Osteoblast (primary cell): ENCODE measurements at regions not wholly inside any gene's neighbourhood (a gene's known extent, or its start where the extent isn't known, plus 50 kb on each side); places are given as distances from the start of the nearest gene placed in this dataset.

Experiments
- DNase-seq: peaks from one replicate; pipeline ENCODE4 v3.0.0; 2011; ENCODE audit warnings: low spot score, mixed read lengths; ENCODE audit not compliant: insufficient read length; ENCODE audit errors: missing footprints
- H2AFZ ChIP-seq: 2 replicates; pipeline ENCODE4 v1.6.0; 2011; ENCODE audit warnings: mild to moderate bottlenecking, low read length
- H3K27ac ChIP-seq: 2 replicates; pipeline ENCODE4 v1.5.1; 2011; ENCODE audit warnings: mild to moderate bottlenecking, low read depth, low read length, moderate library complexity
- H3K27me3 ChIP-seq: 2 replicates; pipeline ENCODE4 v1.6.0; 2012; ENCODE audit warnings: mild to moderate bottlenecking, control low read depth, inconsistent platforms, low read length, moderate library complexity; ENCODE audit not compliant: insufficient read depth
- H3K36me3 ChIP-seq: 2 replicates; pipeline ENCODE4 v1.5.1; 2011; ENCODE audit warnings: mild to moderate bottlenecking, low read length, control low read depth, moderate library complexity; ENCODE audit not compliant: insufficient read depth
- H3K4me1 ChIP-seq: 2 replicates; pipeline ENCODE4 v1.5.1; 2011; ENCODE audit warnings: mild to moderate bottlenecking, low read length, control low read depth, moderate library complexity; ENCODE audit not compliant: insufficient read depth
- H3K4me2 ChIP-seq: 2 replicates; pipeline ENCODE4 v1.6.0; 2011; ENCODE audit warnings: mild to moderate bottlenecking, low read length; ENCODE audit not compliant: insufficient read depth
- H3K4me3 ChIP-seq: fragments of 200-600 bp; sonication (generic); 3 replicates; pipeline ENCODE4 v1.5.1; 2012; ENCODE audit warnings: mild to moderate bottlenecking, low read length, inconsistent platforms; ENCODE audit not compliant: insufficient read depth
- H3K79me2 ChIP-seq: 2 replicates; pipeline ENCODE4 v1.6.0; 2012; ENCODE audit warnings: mild to moderate bottlenecking, low read length, control low read depth, inconsistent platforms; ENCODE audit not compliant: insufficient read depth
- H3K9me3 ChIP-seq: 2 replicates; pipeline ENCODE4 v1.5.1; 2011; ENCODE audit warnings: low read depth, low read length, control low read depth
- H4K20me1 ChIP-seq: 2 replicates; pipeline ENCODE4 v1.6.0; 2012; ENCODE audit warnings: mild to moderate bottlenecking, low read length, control low read depth; ENCODE audit not compliant: insufficient read depth
- TF ChIP-seq, protein P1 (sequence below): IDR thresholded peaks from 2 replicates; pipeline ENCODE4 v1.5.1; 2011; ENCODE audit warnings: mild to moderate bottlenecking, low read depth, low read length, moderate library complexity; ENCODE audit errors: extremely low read depth

DNA sequence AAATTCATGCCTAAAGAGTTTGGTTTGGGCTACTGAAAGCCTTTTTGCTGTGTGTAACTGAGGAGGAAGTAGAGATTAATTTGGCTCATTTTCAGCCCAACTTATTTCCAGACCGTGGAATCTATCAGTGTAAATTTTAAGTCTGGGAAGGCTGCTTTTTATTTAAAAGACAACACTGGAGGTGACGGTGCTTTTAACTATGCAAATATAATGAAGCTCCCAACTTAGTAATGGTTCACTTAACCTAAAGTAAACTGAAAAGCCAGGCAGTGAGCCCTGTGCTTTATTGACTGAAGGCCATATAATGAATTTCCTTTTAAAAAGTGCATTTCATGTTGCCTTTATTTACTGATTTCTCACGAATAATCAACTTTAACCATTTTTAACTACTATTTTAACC is 127.2 kb downstream of the NPY start:
- Histone ChIP-seq H3K9me3 (no peaks in the 10 kb centered on the region), H3K36me3 (no peaks in the 10 kb centered on the region), H3K4me1 (no peaks in the 10 kb centered on the region), H3K79me2 (no peaks in the 10 kb centered on the region), H3K27ac (no peak overlapping the region), H3K4me2 (no peak overlapping the region), H3K27me3 (no peaks in the 10 kb centered on the region), H3K4me3 (no peak overlapping the region), H4K20me1 (no peaks in the 10 kb centered on the region), H2AFZ (no peak overlapping the region)
- TF ChIP-seq, protein P1, sequence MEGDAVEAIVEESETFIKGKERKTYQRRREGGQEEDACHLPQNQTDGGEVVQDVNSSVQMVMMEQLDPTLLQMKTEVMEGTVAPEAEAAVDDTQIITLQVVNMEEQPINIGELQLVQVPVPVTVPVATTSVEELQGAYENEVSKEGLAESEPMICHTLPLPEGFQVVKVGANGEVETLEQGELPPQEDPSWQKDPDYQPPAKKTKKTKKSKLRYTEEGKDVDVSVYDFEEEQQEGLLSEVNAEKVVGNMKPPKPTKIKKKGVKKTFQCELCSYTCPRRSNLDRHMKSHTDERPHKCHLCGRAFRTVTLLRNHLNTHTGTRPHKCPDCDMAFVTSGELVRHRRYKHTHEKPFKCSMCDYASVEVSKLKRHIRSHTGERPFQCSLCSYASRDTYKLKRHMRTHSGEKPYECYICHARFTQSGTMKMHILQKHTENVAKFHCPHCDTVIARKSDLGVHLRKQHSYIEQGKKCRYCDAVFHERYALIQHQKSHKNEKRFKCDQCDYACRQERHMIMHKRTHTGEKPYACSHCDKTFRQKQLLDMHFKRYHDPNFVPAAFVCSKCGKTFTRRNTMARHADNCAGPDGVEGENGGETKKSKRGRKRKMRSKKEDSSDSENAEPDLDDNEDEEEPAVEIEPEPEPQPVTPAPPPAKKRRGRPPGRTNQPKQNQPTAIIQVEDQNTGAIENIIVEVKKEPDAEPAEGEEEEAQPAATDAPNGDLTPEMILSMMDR, result no peak
- DNase-seq, result no peak

GRCh38 chr7:24417526-24418120 is 133.6 kb downstream of the NPY start:
- Histone ChIP-seq H4K20me1 (no peaks in the 10 kb centered on the region), H3K4me2 (no peak overlapping the region), H3K36me3 (no peaks in the 10 kb centered on the region), H3K4me1 (no peaks in the 10 kb centered on the region), H3K4me3 (no peak overlapping the region), H2AFZ (no peak overlapping the region), H3K9me3 (no peaks in the 10 kb centered on the region), H3K27ac (no peak overlapping the region), H3K79me2 (no peaks in the 10 kb centered on the region), H3K27me3 (no peaks in the 10 kb centered on the region)
- TF ChIP-seq, protein P1, result no peak
- DNase-seq, result no peak

- H3K4me3 ChIP-seq, result no peak overlapping the region
- H3K79me2 ChIP-seq, result no peaks in the 10 kb centered on the region
- H3K9me3 ChIP-seq, result no peaks in the 10 kb centered on the region
- H4K20me1 ChIP-seq, result no peaks in the 10 kb centered on the region
- no peak for DNase-seq
- no peak overlapping the region for H2AFZ ChIP-seq
- no peak overlapping the region for H3K4me2 ChIP-seq
- H3K27ac ChIP-seq, result no peak overlapping the region
- TF ChIP-seq, protein P1, result no peak
- no peaks in the 10 kb centered on the region for H3K36me3 ChIP-seq
- H3K27me3 ChIP-seq, result no peaks in the 10 kb centered on the region
- H3K4me1 ChIP-seq, result no peaks in the 10 kb centered on the region
Measured at GRCh38 chr7:24419077-24419476, 135.1 kb downstream of the NPY start.

DNA sequence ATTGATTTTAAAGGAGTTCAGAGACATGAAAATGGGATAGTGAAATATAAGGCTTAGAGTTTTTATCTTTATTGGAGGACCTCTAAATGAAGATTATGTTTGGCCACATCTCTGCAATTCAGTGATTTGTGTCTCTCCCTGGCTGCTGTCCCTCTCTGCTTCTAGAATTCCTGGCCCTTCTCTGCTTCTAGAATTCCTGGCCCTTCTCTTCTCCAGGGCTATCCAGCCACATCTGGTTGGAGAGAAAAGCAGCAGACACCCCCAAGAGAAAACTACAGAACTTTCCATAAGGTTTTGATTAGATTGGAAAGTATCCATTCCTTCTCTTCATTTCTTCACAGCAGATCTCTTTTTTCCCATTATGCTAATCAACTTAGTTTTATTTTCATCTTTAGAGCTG is 135.5 kb downstream of the NPY start:
- H3K4me2 ChIP-seq, result no peak overlapping the region
- TF ChIP-seq, protein P1, result no peak
- H3K4me1 ChIP-seq, result no peaks in the 10 kb centered on the region
- H3K27me3 ChIP-seq, result no peaks in the 10 kb centered on the region
- no peak overlapping the region for H3K27ac ChIP-seq
- no peak for DNase-seq
- H3K4me3 ChIP-seq, result no peak overlapping the region
- H3K9me3 ChIP-seq, result no peaks in the 10 kb centered on the region
- no peaks in the 10 kb centered on the region for H4K20me1 ChIP-seq
- H3K36me3 ChIP-seq, result no peaks in the 10 kb centered on the region
- H3K79me2 ChIP-seq, result no peaks in the 10 kb centered on the region
- no peak overlapping the region for H2AFZ ChIP-seq
